ENCODE measurements at regions not wholly inside any gene's neighbourhood (a gene's known extent, or its start where the extent isn't known, plus 50 kb on each side); places are given as distances from the start of the nearest gene placed in this dataset.

DNA sequence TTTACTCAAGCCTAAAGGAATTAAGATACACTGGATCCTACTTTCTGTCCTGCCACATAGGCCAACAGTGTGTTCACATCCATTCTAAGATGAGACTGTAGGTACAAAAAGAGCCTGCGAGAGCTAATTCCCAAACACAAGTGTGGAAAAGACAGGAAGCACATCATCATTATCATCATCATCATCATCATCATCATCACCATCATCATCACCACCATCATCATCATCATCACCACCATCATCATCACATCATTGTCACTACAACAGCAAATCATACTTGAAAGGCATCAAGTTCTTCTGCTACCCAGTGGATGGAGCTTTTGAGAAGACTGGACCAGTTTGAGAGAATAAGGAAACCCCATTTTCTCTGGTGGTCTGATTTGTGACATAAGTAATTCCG, 268.1 kb downstream of the HS3ST3A1 start:
- TF ChIP-seq, protein P1, sequence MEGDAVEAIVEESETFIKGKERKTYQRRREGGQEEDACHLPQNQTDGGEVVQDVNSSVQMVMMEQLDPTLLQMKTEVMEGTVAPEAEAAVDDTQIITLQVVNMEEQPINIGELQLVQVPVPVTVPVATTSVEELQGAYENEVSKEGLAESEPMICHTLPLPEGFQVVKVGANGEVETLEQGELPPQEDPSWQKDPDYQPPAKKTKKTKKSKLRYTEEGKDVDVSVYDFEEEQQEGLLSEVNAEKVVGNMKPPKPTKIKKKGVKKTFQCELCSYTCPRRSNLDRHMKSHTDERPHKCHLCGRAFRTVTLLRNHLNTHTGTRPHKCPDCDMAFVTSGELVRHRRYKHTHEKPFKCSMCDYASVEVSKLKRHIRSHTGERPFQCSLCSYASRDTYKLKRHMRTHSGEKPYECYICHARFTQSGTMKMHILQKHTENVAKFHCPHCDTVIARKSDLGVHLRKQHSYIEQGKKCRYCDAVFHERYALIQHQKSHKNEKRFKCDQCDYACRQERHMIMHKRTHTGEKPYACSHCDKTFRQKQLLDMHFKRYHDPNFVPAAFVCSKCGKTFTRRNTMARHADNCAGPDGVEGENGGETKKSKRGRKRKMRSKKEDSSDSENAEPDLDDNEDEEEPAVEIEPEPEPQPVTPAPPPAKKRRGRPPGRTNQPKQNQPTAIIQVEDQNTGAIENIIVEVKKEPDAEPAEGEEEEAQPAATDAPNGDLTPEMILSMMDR (conservative IDR thresholded peaks at IDR 0.05; ENCODE audit: low read depth, low read length): no peak
- TF ChIP-seq EZH2 (IDR thresholded peaks at IDR 0.05; ENCODE audit: borderline replicate concordance, low read depth, low read length, poor library complexity, severe bottlenecking): no peak

Measured in A673 (cell line).